PFSK-1 (cell line): ENCODE measurements at regions not wholly inside any gene's neighbourhood (a gene's known extent, or its start where the extent isn't known, plus 50 kb on each side); places are given as distances from the start of the nearest gene placed in this dataset.

Source experiments
- FOXP2 ChIP-seq: optimal IDR thresholded peaks from 2 replicates; pipeline ENCODE3; 2011; ENCODE audit warnings: borderline replicate concordance, control low read depth, inconsistent platforms; ENCODE audit not compliant: insufficient read depth; ENCODE audit errors: extremely low read length, extremely low read depth
- POLR2AphosphoS5 ChIP-seq: IDR thresholded peaks from 2 replicates; pipeline ENCODE4 v1.6.1; 2012; ENCODE audit warnings: low read depth, mild to moderate bottlenecking, control low read depth, low read length, moderate library complexity
- SIN3A ChIP-seq: IDR thresholded peaks from 2 replicates; pipeline ENCODE4 v1.6.1; 2012; ENCODE audit warnings: mild to moderate bottlenecking, low read length, moderate library complexity, borderline replicate concordance; ENCODE audit not compliant: insufficient read depth
- TAF1 ChIP-seq: IDR thresholded peaks from 2 replicates; pipeline ENCODE4 v1.6.1; 2012; ENCODE audit warnings: low read length, control low read depth, borderline replicate concordance; ENCODE audit not compliant: insufficient read depth
- TF ChIP-seq, protein P1 (sequence below), 2 experiments: IDR thresholded peaks; 2 replicates each; pipeline versions ENCODE4 v1.6.1 to v1.8.0; 2011 to 2012; ENCODE audit warnings: low read depth in 2 of 2, low read length in 2 of 2, control low read depth in 1 of 2, inconsistent platforms in 1 of 2, mild to moderate bottlenecking in 1 of 2, moderate library complexity in 1 of 2; ENCODE audit not compliant: insufficient read depth in 1 of 2

DNA sequence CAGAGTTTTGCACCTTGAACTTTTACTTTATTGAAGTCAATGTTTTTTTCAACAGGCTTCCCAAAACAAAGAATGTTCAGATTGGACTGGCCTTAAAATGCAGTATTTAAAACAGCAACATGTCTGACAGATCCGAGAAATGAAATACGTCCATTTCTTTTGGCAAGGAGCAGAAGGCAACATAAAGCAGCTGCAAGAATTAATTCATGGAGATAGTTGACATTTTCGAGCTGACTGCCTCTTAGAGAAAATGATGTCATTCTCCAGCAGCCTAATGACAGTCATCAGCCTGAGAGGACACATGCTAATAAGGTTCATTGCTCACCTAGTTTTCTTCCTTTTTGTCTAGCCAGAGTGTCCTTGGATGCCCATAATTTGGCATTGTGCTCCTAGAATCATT, 232.2 kb upstream of the SEMA6A start:
- TF ChIP-seq SIN3A (no peak), FOXP2 (no peak), POLR2AphosphoS5 (no peak), TAF1 (no peak)
- TF ChIP-seq, protein P1, sequence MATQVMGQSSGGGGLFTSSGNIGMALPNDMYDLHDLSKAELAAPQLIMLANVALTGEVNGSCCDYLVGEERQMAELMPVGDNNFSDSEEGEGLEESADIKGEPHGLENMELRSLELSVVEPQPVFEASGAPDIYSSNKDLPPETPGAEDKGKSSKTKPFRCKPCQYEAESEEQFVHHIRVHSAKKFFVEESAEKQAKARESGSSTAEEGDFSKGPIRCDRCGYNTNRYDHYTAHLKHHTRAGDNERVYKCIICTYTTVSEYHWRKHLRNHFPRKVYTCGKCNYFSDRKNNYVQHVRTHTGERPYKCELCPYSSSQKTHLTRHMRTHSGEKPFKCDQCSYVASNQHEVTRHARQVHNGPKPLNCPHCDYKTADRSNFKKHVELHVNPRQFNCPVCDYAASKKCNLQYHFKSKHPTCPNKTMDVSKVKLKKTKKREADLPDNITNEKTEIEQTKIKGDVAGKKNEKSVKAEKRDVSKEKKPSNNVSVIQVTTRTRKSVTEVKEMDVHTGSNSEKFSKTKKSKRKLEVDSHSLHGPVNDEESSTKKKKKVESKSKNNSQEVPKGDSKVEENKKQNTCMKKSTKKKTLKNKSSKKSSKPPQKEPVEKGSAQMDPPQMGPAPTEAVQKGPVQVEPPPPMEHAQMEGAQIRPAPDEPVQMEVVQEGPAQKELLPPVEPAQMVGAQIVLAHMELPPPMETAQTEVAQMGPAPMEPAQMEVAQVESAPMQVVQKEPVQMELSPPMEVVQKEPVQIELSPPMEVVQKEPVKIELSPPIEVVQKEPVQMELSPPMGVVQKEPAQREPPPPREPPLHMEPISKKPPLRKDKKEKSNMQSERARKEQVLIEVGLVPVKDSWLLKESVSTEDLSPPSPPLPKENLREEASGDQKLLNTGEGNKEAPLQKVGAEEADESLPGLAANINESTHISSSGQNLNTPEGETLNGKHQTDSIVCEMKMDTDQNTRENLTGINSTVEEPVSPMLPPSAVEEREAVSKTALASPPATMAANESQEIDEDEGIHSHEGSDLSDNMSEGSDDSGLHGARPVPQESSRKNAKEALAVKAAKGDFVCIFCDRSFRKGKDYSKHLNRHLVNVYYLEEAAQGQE (IDR thresholded peaks at IDR 0.05; ENCODE audit: insufficient read depth in 1 of 2, low read depth in 2 of 2, low read length in 2 of 2), result no peak

DNA sequence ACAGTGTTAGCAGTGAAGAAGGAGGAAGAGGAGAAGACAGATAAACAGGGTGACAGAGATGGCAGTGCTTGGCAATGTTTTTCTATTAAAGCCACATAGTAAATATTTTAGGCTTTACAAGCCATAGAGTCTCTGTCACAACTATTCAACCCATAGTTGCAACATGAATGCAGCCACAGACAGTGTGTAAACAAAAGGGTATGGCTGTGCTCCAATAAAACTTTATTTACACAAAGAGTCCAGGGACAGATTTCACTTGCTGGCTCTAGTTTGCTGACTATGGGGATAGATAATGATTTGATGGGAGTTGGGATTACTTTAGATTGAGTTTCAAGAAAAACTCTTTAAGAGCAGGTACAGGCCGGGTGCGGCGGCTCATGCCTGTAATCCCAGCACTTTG, 224.8 kb upstream of the SEMA6A start:
- TF ChIP-seq TAF1 (no peak), SIN3A (no peak), POLR2AphosphoS5 (no peak), FOXP2 (no peak)
- TF ChIP-seq, protein P1 (IDR thresholded peaks at IDR 0.05; ENCODE audit: insufficient read depth in 1 of 2, low read depth in 2 of 2, low read length in 2 of 2), result no peak

DNA sequence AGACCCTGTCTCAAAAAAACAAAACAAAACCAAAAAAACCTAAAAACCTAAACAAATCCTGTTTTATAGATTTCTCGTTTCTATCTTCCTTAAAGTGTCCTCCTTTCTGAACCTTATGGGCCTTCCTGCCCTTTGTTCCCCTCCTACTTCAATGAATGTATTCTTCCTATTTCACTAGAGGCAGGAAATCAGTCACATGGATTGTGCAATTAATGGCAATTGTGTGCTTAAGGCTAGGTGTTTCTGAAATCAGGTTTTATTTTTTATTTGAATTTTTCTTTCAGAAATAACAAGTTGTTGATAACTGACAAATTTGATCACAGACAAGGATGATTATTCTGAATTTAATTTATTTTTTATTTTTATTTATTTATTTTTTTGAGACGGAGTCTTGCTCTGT, 220.6 kb upstream of the SEMA6A start:
- TF ChIP-seq FOXP2 (no peak), TAF1 (no peak), POLR2AphosphoS5 (no peak), SIN3A (no peak)
- TF ChIP-seq, protein P1 (IDR thresholded peaks at IDR 0.05; ENCODE audit: insufficient read depth in 1 of 2, low read depth in 2 of 2, low read length in 2 of 2), result no peak

DNA sequence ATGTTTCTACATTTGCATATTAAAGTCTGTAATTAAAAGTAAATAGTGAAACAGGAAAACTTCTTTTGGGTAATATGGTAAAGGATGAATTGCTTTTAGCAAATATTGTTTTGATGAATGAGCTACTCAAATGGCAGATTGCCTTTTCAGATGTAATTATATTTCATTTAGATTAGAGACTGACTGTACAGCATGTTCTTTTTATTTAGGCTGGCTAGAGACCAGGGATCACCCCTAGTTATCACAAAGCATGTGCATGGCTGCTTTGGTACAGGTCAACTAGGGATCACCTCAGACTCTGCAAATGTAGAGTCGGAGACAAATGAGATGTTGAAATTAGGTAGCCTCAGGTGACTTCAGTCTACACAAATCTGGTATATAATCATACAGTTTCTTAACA, 214.9 kb upstream of the SEMA6A start:
- TF ChIP-seq TAF1, result no peak
- no peak for TF ChIP-seq POLR2AphosphoS5
- TF ChIP-seq, protein P1 (IDR thresholded peaks at IDR 0.05; ENCODE audit: insufficient read depth in 1 of 2, low read depth in 2 of 2, low read length in 2 of 2), result no peak
- TF ChIP-seq SIN3A, result no peak
- no peak for TF ChIP-seq FOXP2
